ENCODE measurements at regions not wholly inside any gene's neighbourhood (a gene's known extent, or its start where the extent isn't known, plus 50 kb on each side); places are given as distances from the start of the nearest gene placed in this dataset.

GRCh38 chr15:81529481-81529880 lies 155.5 kb upstream of the TMC3 start:
- Histone ChIP-seq H3K4me1 (ENCODE audit: insufficient read depth, low read length, poor library complexity, severe bottlenecking) (no peaks in the 10 kb centered on the region), H3K36me3 (ENCODE audit: insufficient read depth, low read length) (no peaks in the 10 kb centered on the region), H3K9me3 (ENCODE audit: insufficient read depth, low read depth, low read length) (no peaks in the 10 kb centered on the region), H3F3A (ENCODE audit: low read depth) (no peaks in the 10 kb centered on the region), H3K4me2 (ENCODE audit: low read depth, low read length, poor library complexity, severe bottlenecking) (no peak overlapping the region), H3K79me2 (ENCODE audit: insufficient read depth, low read length) (no peaks in the 10 kb centered on the region), H3K4me3 (ENCODE audit: low read length, poor library complexity, severe bottlenecking) (no peak overlapping the region), H3K9me2 (replicated peaks; ENCODE audit: low read depth, low read length) (no peaks in the 10 kb centered on the region), H2AFZ (ENCODE audit: low read length) (no peak overlapping the region), H3K9ac (ENCODE audit: low read depth, low read length, poor library complexity, severe bottlenecking) (no peak overlapping the region), H3K27me3 (ENCODE audit: insufficient read depth, low read length, poor library complexity, severe bottlenecking) (no peaks in the 10 kb centered on the region), H4K20me1 (ENCODE audit: insufficient read depth, low read length, poor library complexity, severe bottlenecking) (no peaks in the 10 kb centered on the region)
- TF ChIP-seq EZH2phosphoT487 (IDR thresholded peaks at IDR 0.05; ENCODE audit: borderline replicate concordance) (no peak), CTCF (conservative IDR thresholded peaks at IDR 0.05; ENCODE audit: low read length) (no peak)

GRCh38 chr15:81526029-81526428 lies 152.0 kb upstream of the TMC3 start:
- H3K36me3 ChIP-seq (ENCODE audit: insufficient read depth, low read length), result no peaks in the 10 kb centered on the region
- H3K79me2 ChIP-seq (ENCODE audit: insufficient read depth, low read length), result no peaks in the 10 kb centered on the region
- no peak overlapping the region for H3K9ac ChIP-seq (ENCODE audit: low read depth, low read length, poor library complexity, severe bottlenecking)
- H3K9me3 ChIP-seq (ENCODE audit: insufficient read depth, low read depth, low read length), result no peaks in the 10 kb centered on the region
- H3K9me2 ChIP-seq (replicated peaks; ENCODE audit: low read depth, low read length), result no peaks in the 10 kb centered on the region
- no peaks in the 10 kb centered on the region for H3K27me3 ChIP-seq (ENCODE audit: insufficient read depth, low read length, poor library complexity, severe bottlenecking)
- no peaks in the 10 kb centered on the region for H4K20me1 ChIP-seq (ENCODE audit: insufficient read depth, low read length, poor library complexity, severe bottlenecking)
- no peak overlapping the region for H2AFZ ChIP-seq (ENCODE audit: low read length)
- H3K4me1 ChIP-seq (ENCODE audit: insufficient read depth, low read length, poor library complexity, severe bottlenecking), result no peaks in the 10 kb centered on the region
- H3K4me3 ChIP-seq (ENCODE audit: low read length, poor library complexity, severe bottlenecking), result no peak overlapping the region
- H3F3A ChIP-seq (ENCODE audit: low read depth), result no peaks in the 10 kb centered on the region
- TF ChIP-seq EZH2phosphoT487 (IDR thresholded peaks at IDR 0.05; ENCODE audit: borderline replicate concordance), result no peak
- no peak for TF ChIP-seq CTCF (conservative IDR thresholded peaks at IDR 0.05; ENCODE audit: low read length)
- no peak overlapping the region for H3K4me2 ChIP-seq (ENCODE audit: low read depth, low read length, poor library complexity, severe bottlenecking)

- Histone ChIP-seq H2AFZ (ENCODE audit: low read length) (no peak overlapping the region), H3K4me1 (ENCODE audit: insufficient read depth, low read length, poor library complexity, severe bottlenecking) (no peaks in the 10 kb centered on the region), H3K27me3 (ENCODE audit: insufficient read depth, low read length, poor library complexity, severe bottlenecking) (no peaks in the 10 kb centered on the region), H3K79me2 (ENCODE audit: insufficient read depth, low read length) (no peaks in the 10 kb centered on the region), H4K20me1 (ENCODE audit: insufficient read depth, low read length, poor library complexity, severe bottlenecking) (no peaks in the 10 kb centered on the region), H3F3A (ENCODE audit: low read depth) (no peaks in the 10 kb centered on the region), H3K9me2 (replicated peaks; ENCODE audit: low read depth, low read length) (no peaks in the 10 kb centered on the region), H3K36me3 (ENCODE audit: insufficient read depth, low read length) (no peaks in the 10 kb centered on the region), H3K4me3 (ENCODE audit: low read length, poor library complexity, severe bottlenecking) (no peak overlapping the region), H3K9me3 (ENCODE audit: insufficient read depth, low read depth, low read length) (no peaks in the 10 kb centered on the region), H3K9ac (ENCODE audit: low read depth, low read length, poor library complexity, severe bottlenecking) (no peak overlapping the region), H3K4me2 (ENCODE audit: low read depth, low read length, poor library complexity, severe bottlenecking) (no peak overlapping the region)
- no peak for TF ChIP-seq EZH2phosphoT487 (IDR thresholded peaks at IDR 0.05; ENCODE audit: borderline replicate concordance)
- no peak for TF ChIP-seq CTCF (conservative IDR thresholded peaks at IDR 0.05; ENCODE audit: low read length)
These were observed 150.5 kb upstream of the TMC3 start for GRCh38 chr15:81524496-81524895.

All from Loucy (cell line).